Omental fat pad (tissue), 3 donors: ENCODE measurements at regions not wholly inside any gene's neighbourhood (a gene's known extent, or its start where the extent isn't known, plus 50 kb on each side); places are given as distances from the start of the nearest gene placed in this dataset.
"Not testable (repeated sequence)": the region's sequence is repeated elsewhere in the genome, so short reads cannot be mapped to it uniquely, and the experiment has no call there.

Experiments used
- ATAC-seq: fragments of 150-250 bp; one replicate; pipeline ENCODE4 v1.9.1; 2016; ENCODE audit warnings: mild to moderate bottlenecking, moderate library complexity; ENCODE audit not compliant: low FRiP score
- DNase-seq: peaks from one replicate; pipeline ENCODE4 v3.0.0-alpha.2; 2019; ENCODE audit warnings: low spot score
- CTCF ChIP-seq, 3 donors: fragments of 450-650 bp; IDR thresholded peaks; one replicate each; pipeline ENCODE4 v1.5.1; 2016 to 2017; ENCODE audit warnings: antibody characterized with exemption in 3 of 3, mild to moderate bottlenecking in 3 of 3, moderate library complexity in 2 of 3

- TF ChIP-seq CTCF (IDR thresholded peaks at IDR 0.05), result no peak
- ATAC-seq, result no peak
Observed at GRCh38 chr4:72843466-72843865, 226.1 kb downstream of the COX18 start.

GRCh38 chr4:72842323-72842722 lies 227.2 kb downstream of the COX18 start:
- no peak for TF ChIP-seq CTCF (IDR thresholded peaks at IDR 0.05)
- no peak for ATAC-seq
- no peak for DNase-seq

More at GRCh38 chr4:72843466-72843865, 226.1 kb downstream of the COX18 start:
- DNase-seq, result no peak

- not testable (repeated sequence) for DNase-seq, ATAC-seq
Observed at GRCh38 chr4:72840166-72840565, 229.3 kb downstream of the COX18 start.

GRCh38 chr4:72828864-72829263 lies 240.7 kb downstream of the COX18 start:
- ATAC-seq, result no peak
- no peak for TF ChIP-seq CTCF (IDR thresholded peaks at IDR 0.05)
- no peak for DNase-seq

- no peak for ATAC-seq
- no peak for DNase-seq
- TF ChIP-seq CTCF (IDR thresholded peaks at IDR 0.05), result no peak
Observed at GRCh38 chr4:72827968-72828367, 241.5 kb downstream of the COX18 start.

GRCh38 chr4:72820107-72820506 lies 249.4 kb downstream of the COX18 start:
- DNase-seq, result no peak
- no peak for ATAC-seq
- TF ChIP-seq CTCF (IDR thresholded peaks at IDR 0.05), result no peak

GRCh38 chr4:72817012-72817411 lies 248.0 kb upstream of the ADAMTS3 start:
- DNase-seq, result no peak
- no peak for ATAC-seq

More at GRCh38 chr4:72817012-72817411, 248.0 kb upstream of the ADAMTS3 start:
- TF ChIP-seq CTCF (IDR thresholded peaks at IDR 0.05), result no peak
